GM20431 (cell line): ENCODE measurements at regions not wholly inside any gene's neighbourhood (a gene's known extent, or its start where the extent isn't known, plus 50 kb on each side); places are given as distances from the start of the nearest gene placed in this dataset.

Experiments
- in situ Hi-C: fragments of 300-500 bp; cut with MseI, MboI; formaldehyde crosslinking; loops from one replicate; pipeline ENCODE4 v1.15.0; 2020; ENCODE audit warnings: low sequenced_read_pairs; ENCODE audit not compliant: unreplicated experiment

- in situ Hi-C loops = no loop called here
Observed at GRCh38 chr7:12508554-12508953, 62.0 kb upstream of the SCIN start.

- in situ Hi-C loops = loop anchor here (5.0 kb wide), 1 partner anchor 110 kb away; no protein-coding TSS in a partner anchor
Observed at GRCh38 chr7:12517451-12517850, 53.1 kb upstream of the SCIN start.

- in situ Hi-C loops = loop anchor here (5.0 kb wide), 1 partner anchor 108 kb away; no protein-coding TSS in a partner anchor
Observed at GRCh38 chr7:12518920-12519681, 51.4 kb upstream of the SCIN start.

GRCh38 chr7:12519682-12520009 lies 50.9 kb upstream of the SCIN start:
- in situ Hi-C loops = loop anchor here (5.0 kb wide), 1 partner anchor 108 kb away; no protein-coding TSS in a partner anchor
